ENCODE measurements at regions not wholly inside any gene's neighbourhood (a gene's known extent, or its start where the extent isn't known, plus 50 kb on each side); places are given as distances from the start of the nearest gene placed in this dataset.

GRCh38 chr6:24995270-24995669 lies 59.5 kb upstream of the RIPOR2 start:
- no peak overlapping the region; the same call in 1 of the 2 replicates for H3K27ac ChIP-seq
- no peak for TF ChIP-seq CTCF (conservative IDR thresholded peaks at IDR 0.05)
- no peak for TF ChIP-seq ZFX (IDR thresholded peaks at IDR 0.05)

GRCh38 chr6:24996269-24996836 lies 60.6 kb upstream of the RIPOR2 start:
- H3K27ac ChIP-seq: no peak overlapping the region
- TF ChIP-seq CTCF (conservative IDR thresholded peaks at IDR 0.05) (no peak), ZFX (IDR thresholded peaks at IDR 0.05) (no peak)

- H3K27ac ChIP-seq: no peak overlapping the region
- TF ChIP-seq ZFX (IDR thresholded peaks at IDR 0.05): no peak
- no peak for TF ChIP-seq CTCF (conservative IDR thresholded peaks at IDR 0.05)
These were observed 61.5 kb upstream of the RIPOR2 start for GRCh38 chr6:24997231-24997630.

- no peak overlapping the region for H3K27ac ChIP-seq
- TF ChIP-seq CTCF (conservative IDR thresholded peaks at IDR 0.05) (no peak), ZFX (IDR thresholded peaks at IDR 0.05) (no peak)
These were observed 62.1 kb upstream of the RIPOR2 start for GRCh38 chr6:24997905-24998304.

- TF ChIP-seq CTCF (conservative IDR thresholded peaks at IDR 0.05) (no peak), ZFX (IDR thresholded peaks at IDR 0.05) (no peak)
- H3K27ac ChIP-seq: no peak overlapping the region; the same call in 1 of the 2 replicates
These were observed 66.7 kb upstream of the RIPOR2 start for GRCh38 chr6:25002326-25003091.

- TF ChIP-seq CTCF (conservative IDR thresholded peaks at IDR 0.05): no peak
- TF ChIP-seq ZFX (IDR thresholded peaks at IDR 0.05): no peak
- no peak overlapping the region for H3K27ac ChIP-seq
These were observed 68.6 kb upstream of the RIPOR2 start for GRCh38 chr6:25004357-25004756.

GRCh38 chr6:25005010-25005409 lies 69.2 kb upstream of the RIPOR2 start:
- TF ChIP-seq ZFX (IDR thresholded peaks at IDR 0.05) (no peak), CTCF (conservative IDR thresholded peaks at IDR 0.05) (no peak)
- no peak overlapping the region for H3K27ac ChIP-seq

All from C4-2B (cell line).